ENCODE measurements at regions not wholly inside any gene's neighbourhood (a gene's known extent, or its start where the extent isn't known, plus 50 kb on each side); places are given as distances from the start of the nearest gene placed in this dataset.

DNA sequence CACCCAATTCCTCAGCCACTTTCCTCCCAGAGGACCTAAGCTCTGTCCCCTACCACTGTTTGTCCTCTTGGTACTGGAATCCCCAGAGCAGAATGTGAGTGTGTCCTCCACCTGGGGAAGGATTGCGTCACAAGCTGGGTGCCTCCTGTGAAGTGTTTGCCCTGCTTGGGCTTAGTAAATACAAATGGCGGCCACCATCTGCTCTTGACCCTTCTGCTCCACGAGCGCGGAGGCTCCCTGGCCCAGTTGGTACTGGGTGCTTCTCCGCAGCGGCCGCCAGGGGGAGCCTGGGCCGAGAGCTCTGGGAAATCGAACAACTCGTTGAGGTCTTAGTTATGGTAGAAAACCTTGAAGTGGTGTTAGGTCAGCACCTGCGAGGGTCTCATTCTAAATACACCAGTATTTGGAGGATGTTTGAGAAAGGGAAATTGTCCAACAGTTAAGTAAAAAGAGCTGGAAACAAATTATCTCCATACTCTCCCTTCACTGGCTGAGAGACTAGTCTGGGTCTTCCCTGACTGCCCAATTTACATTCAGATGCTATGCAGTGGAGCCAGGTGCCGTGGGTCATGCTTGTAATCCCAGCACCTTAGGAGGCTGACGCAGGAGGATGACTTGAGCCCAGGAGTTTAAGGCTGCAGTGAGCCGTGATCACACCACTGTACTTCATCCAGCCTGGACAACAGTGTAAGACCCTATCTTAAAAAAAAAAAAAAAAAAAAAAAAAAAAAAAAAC lies 74.6 kb upstream of the TEAD1 start:
- no peaks in the 10 kb centered on the region for H4K20me1 ChIP-seq (ENCODE audit: insufficient read depth, low read length)
- Mint-ChIP-seq H3K27me3 (ENCODE audit: low read depth, unreplicated experiment) (no peaks in the 10 kb centered on the region), H3K9me3 (ENCODE audit: unreplicated experiment) (peaks cover 4% of the 10 kb centered on the region), H3K36me3 (ENCODE audit: low read depth, unreplicated experiment) (no peaks in the 10 kb centered on the region), H3K4me1 (ENCODE audit: low read depth, unreplicated experiment) (peaks cover 7% of the 10 kb centered on the region), H3K4me3 (ENCODE audit: unreplicated experiment) (no peak overlapping the region), H3K27ac (ENCODE audit: unreplicated experiment) (no peak overlapping the region)
- no peaks in the 10 kb centered on the region for H3K9me3 ChIP-seq (ENCODE audit: insufficient read depth, low read depth, low read length)
- H2AFZ ChIP-seq (ENCODE audit: low read depth, low read length) = no peak overlapping the region
- H3K27ac ChIP-seq (ENCODE audit: low read depth, low read length) = no peak overlapping the region
- FAIRE-seq = no peak
- H3K9ac ChIP-seq (ENCODE audit: low read length) = no peak overlapping the region
- no peak overlapping the region for H3K4me3 ChIP-seq (ENCODE audit: insufficient read depth, low read depth, low read length)
- no peak overlapping the region for H3K4me2 ChIP-seq (ENCODE audit: low read length)
- H3K4me1 ChIP-seq (ENCODE audit: insufficient read depth, low read length) = peaks cover 17% of the 10 kb centered on the region
- H3K36me3 ChIP-seq (ENCODE audit: insufficient read depth, low read length) = no peaks in the 10 kb centered on the region
- H3K79me2 ChIP-seq (ENCODE audit: insufficient read depth, low read length) = no peaks in the 10 kb centered on the region
- TF ChIP-seq, protein P1, sequence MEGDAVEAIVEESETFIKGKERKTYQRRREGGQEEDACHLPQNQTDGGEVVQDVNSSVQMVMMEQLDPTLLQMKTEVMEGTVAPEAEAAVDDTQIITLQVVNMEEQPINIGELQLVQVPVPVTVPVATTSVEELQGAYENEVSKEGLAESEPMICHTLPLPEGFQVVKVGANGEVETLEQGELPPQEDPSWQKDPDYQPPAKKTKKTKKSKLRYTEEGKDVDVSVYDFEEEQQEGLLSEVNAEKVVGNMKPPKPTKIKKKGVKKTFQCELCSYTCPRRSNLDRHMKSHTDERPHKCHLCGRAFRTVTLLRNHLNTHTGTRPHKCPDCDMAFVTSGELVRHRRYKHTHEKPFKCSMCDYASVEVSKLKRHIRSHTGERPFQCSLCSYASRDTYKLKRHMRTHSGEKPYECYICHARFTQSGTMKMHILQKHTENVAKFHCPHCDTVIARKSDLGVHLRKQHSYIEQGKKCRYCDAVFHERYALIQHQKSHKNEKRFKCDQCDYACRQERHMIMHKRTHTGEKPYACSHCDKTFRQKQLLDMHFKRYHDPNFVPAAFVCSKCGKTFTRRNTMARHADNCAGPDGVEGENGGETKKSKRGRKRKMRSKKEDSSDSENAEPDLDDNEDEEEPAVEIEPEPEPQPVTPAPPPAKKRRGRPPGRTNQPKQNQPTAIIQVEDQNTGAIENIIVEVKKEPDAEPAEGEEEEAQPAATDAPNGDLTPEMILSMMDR (IDR thresholded peaks at IDR 0.05; ENCODE audit: insufficient read depth, low read depth, low read length) = peak; percentile 56
- no peak for TF ChIP-seq EZH2 (IDR thresholded peaks at IDR 0.05; ENCODE audit: insufficient read depth, low read length)
- no peaks in the 10 kb centered on the region for H3K27me3 ChIP-seq (ENCODE audit: insufficient read depth, low read length)
- DNase-seq (ENCODE audit: low read depth) = no peak

DNA sequence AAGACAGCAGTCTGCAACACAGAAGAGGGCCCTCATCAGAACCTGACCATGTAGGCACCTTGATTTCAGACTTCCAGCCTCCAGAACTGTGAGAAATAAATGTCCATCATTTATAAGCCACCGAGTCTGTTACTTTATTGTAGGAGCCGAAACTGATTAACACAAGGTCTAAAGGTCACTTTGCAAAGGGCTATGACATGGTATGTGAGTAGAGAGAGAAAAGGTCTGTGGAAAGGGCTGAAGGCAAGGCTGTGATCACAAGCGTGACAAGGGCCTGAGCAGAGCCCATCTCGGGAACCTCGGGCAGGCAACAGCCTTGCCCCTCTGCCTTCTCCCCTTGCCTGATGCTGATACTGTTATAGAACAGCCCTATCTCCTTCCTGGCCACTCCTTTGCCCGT lies 73.4 kb upstream of the TEAD1 start:
- H3K36me3 ChIP-seq (ENCODE audit: insufficient read depth, low read length) = no peaks in the 10 kb centered on the region
- H3K27me3 ChIP-seq (ENCODE audit: insufficient read depth, low read length) = no peaks in the 10 kb centered on the region
- no peak overlapping the region for H3K9ac ChIP-seq (ENCODE audit: low read length)
- Mint-ChIP-seq H3K36me3 (ENCODE audit: low read depth, unreplicated experiment) (no peaks in the 10 kb centered on the region), H3K9me3 (ENCODE audit: unreplicated experiment) (no peaks in the 10 kb centered on the region), H3K4me1 (ENCODE audit: low read depth, unreplicated experiment) (peaks cover 9% of the 10 kb centered on the region), H3K4me3 (ENCODE audit: unreplicated experiment) (no peak overlapping the region), H3K27ac (ENCODE audit: unreplicated experiment) (no peak overlapping the region), H3K27me3 (ENCODE audit: low read depth, unreplicated experiment) (no peaks in the 10 kb centered on the region)
- H3K79me2 ChIP-seq (ENCODE audit: insufficient read depth, low read length) = no peaks in the 10 kb centered on the region
- H3K4me2 ChIP-seq (ENCODE audit: low read length) = no peak overlapping the region
- FAIRE-seq (no peak), DNase-seq (ENCODE audit: low read depth) (no peak)
- H3K4me1 ChIP-seq (ENCODE audit: insufficient read depth, low read length) = peaks cover 17% of the 10 kb centered on the region
- H3K27ac ChIP-seq (ENCODE audit: low read depth, low read length) = no peak overlapping the region
- H3K4me3 ChIP-seq (ENCODE audit: insufficient read depth, low read depth, low read length) = no peak overlapping the region
- TF ChIP-seq, protein P1 (IDR thresholded peaks at IDR 0.05; ENCODE audit: insufficient read depth, low read depth, low read length) = no peak
- no peak for TF ChIP-seq EZH2 (IDR thresholded peaks at IDR 0.05; ENCODE audit: insufficient read depth, low read length)
- no peak overlapping the region for H2AFZ ChIP-seq (ENCODE audit: low read depth, low read length)
- H3K9me3 ChIP-seq (ENCODE audit: insufficient read depth, low read depth, low read length) = no peaks in the 10 kb centered on the region
- no peaks in the 10 kb centered on the region for H4K20me1 ChIP-seq (ENCODE audit: insufficient read depth, low read length)

DNA sequence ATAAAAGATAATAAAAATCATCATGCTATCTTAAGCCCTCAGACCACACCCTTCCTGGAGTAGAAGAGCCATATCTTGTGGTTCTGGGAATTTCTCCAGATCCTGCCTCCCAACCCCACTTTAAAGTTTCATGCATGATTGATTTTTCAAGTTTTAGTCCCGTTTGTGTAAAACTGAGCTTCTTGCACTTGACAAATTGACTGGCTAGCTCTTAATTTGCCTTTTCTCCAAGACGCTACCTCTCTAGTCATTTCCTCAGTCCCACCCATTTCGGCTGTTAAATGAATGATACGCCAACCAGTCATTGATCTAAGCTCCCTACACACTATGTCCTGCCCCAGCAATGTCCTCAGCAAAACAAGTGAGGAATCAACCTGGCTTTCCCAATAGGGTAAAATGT lies 71.8 kb upstream of the TEAD1 start:
- Histone ChIP-seq H3K9me3 (ENCODE audit: insufficient read depth, low read depth, low read length) (no peaks in the 10 kb centered on the region), H3K27ac (ENCODE audit: low read depth, low read length) (no peak overlapping the region), H3K9ac (ENCODE audit: low read length) (no peak overlapping the region), H3K4me3 (ENCODE audit: insufficient read depth, low read depth, low read length) (no peak overlapping the region), H3K27me3 (ENCODE audit: insufficient read depth, low read length) (no peaks in the 10 kb centered on the region), H3K36me3 (ENCODE audit: insufficient read depth, low read length) (no peaks in the 10 kb centered on the region), H4K20me1 (ENCODE audit: insufficient read depth, low read length) (no peaks in the 10 kb centered on the region), H2AFZ (ENCODE audit: low read depth, low read length) (no peak overlapping the region), H3K79me2 (ENCODE audit: insufficient read depth, low read length) (no peaks in the 10 kb centered on the region), H3K4me2 (ENCODE audit: low read length) (peak overlapping the region; percentile 61), H3K4me1 (ENCODE audit: insufficient read depth, low read length) (peaks cover 22% of the 10 kb centered on the region)
- Mint-ChIP-seq H3K9me3 (ENCODE audit: unreplicated experiment) (no peaks in the 10 kb centered on the region), H3K27me3 (ENCODE audit: low read depth, unreplicated experiment) (no peaks in the 10 kb centered on the region), H3K36me3 (ENCODE audit: low read depth, unreplicated experiment) (no peaks in the 10 kb centered on the region), H3K4me3 (ENCODE audit: unreplicated experiment) (no peak overlapping the region), H3K27ac (ENCODE audit: unreplicated experiment) (no peak overlapping the region), H3K4me1 (ENCODE audit: low read depth, unreplicated experiment) (peaks cover 17% of the 10 kb centered on the region)
- DNase-seq (ENCODE audit: low read depth) = peak; percentile 94
- TF ChIP-seq, protein P1 (IDR thresholded peaks at IDR 0.05; ENCODE audit: insufficient read depth, low read depth, low read length) = no peak
- peak; percentile 49 for FAIRE-seq

Data from astrocyte (in vitro differentiated cells and primary cell).